Lower lobe of right lung (tissue), 2 donors: ENCODE measurements at regions not wholly inside any gene's neighbourhood (a gene's known extent, or its start where the extent isn't known, plus 50 kb on each side); places are given as distances from the start of the nearest gene placed in this dataset.
"Not testable (repeated sequence)": the region's sequence is repeated elsewhere in the genome, so short reads cannot be mapped to it uniquely, and the experiment has no call there.

Source experiments
- ATAC-seq, 2 donors: fragments of 200-7000 bp; cut with Tn5 transposase; one replicate each; pipeline ENCODE4 v1.9.1; 2020 to 2022; ENCODE audit warnings: mild to moderate bottlenecking in 2 of 2, moderate library complexity in 2 of 2
- DNase-seq: peaks from one replicate; pipeline ENCODE4 v3.0.0-alpha.2; 2020
- H3K27ac ChIP-seq: fragments of 200-600 bp; one replicate; pipeline ENCODE4 v1.8.0; 2022
- H3K27me3 ChIP-seq: fragments of 200-600 bp; one replicate; pipeline ENCODE4 v1.8.0; 2022; ENCODE audit warnings: low read depth
- H3K36me3 ChIP-seq: fragments of 200-600 bp; one replicate; pipeline ENCODE4 v1.8.0; 2022; ENCODE audit warnings: mild to moderate bottlenecking
- H3K4me1 ChIP-seq: fragments of 200-600 bp; one replicate; pipeline ENCODE4 v1.8.0; 2022
- H3K4me3 ChIP-seq: fragments of 200-600 bp; one replicate; pipeline ENCODE4 v1.8.0; 2022; ENCODE audit warnings: mild to moderate bottlenecking
- H3K9me3 ChIP-seq: fragments of 200-600 bp; one replicate; pipeline ENCODE4 v1.8.0; 2022
- CTCF ChIP-seq: fragments of 200-600 bp; IDR thresholded peaks from one replicate; pipeline ENCODE4 v1.8.0; 2022; ENCODE audit warnings: antibody characterized with exemption, mild to moderate bottlenecking
- intact Hi-C: fragments of 100-400 bp; cut with DNase I; formaldehyde crosslinking; loops from one replicate; pipeline ENCODE4 v1.11.0; 2022
- donor health status: DM: no; HTN: yes; CAD: no; lungs with severe emphysema.

- H3K36me3 ChIP-seq = no peaks in the 10 kb centered on the region
- intact Hi-C loops = no loop called here
- DNase-seq (no peak), ATAC-seq (no peak)
- H3K27ac ChIP-seq = no peak overlapping the region
- no peaks in the 10 kb centered on the region for H3K27me3 ChIP-seq
- TF ChIP-seq CTCF = no peak
- no peak overlapping the region for H3K4me3 ChIP-seq
- H3K4me1 ChIP-seq = no peaks in the 10 kb centered on the region
- no peaks in the 10 kb centered on the region for H3K9me3 ChIP-seq
These were observed 81.0 kb upstream of the NDUFV2 start for GRCh38 chr18:9021458-9021857.

- Histone ChIP-seq H3K4me3 (no peak overlapping the region), H3K4me1 (no peaks in the 10 kb centered on the region), H3K36me3 (no peaks in the 10 kb centered on the region), H3K27ac (no peak overlapping the region), H3K27me3 (no peaks in the 10 kb centered on the region), H3K9me3 (no peaks in the 10 kb centered on the region)
- DNase-seq (no peak), ATAC-seq (no peak)
- no peak for TF ChIP-seq CTCF
- intact Hi-C loops = no loop called here
These were observed 79.9 kb upstream of the NDUFV2 start for GRCh38 chr18:9022397-9023155.

DNA sequence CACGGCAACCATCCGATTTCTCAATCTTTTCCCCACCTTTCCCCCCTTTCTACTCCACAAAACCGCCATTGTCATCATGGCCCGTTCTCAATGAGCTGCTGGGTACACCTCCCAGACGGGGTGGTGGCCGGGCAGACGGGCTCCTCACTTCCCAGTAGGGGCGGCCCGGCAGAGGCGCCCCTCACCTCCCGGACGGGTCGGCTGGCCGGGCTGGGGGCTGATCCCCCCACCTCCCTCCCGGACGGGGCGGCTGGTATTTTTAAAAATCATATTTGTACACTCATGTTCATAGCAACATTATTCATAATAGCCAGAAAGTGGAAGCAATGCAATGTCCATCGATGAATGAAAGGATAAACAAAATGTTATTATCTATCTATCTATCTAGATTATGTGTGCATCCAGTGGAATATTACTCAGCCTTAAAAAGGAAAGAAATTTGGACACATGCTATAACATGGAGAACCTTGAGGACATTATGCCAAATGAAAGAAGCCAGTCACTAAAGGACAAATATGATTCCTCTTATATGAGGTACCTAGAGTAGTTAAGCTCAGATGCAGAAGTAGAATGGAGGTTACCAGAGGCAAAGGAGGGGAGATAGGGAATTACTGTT lies 78.4 kb upstream of the NDUFV2 start:
- H3K27ac ChIP-seq, H3K36me3 ChIP-seq, H3K4me3 ChIP-seq, H3K4me1 ChIP-seq, intact Hi-C loops, ATAC-seq, DNase-seq, H3K27me3 ChIP-seq, H3K9me3 ChIP-seq: not testable (repeated sequence)

DNA sequence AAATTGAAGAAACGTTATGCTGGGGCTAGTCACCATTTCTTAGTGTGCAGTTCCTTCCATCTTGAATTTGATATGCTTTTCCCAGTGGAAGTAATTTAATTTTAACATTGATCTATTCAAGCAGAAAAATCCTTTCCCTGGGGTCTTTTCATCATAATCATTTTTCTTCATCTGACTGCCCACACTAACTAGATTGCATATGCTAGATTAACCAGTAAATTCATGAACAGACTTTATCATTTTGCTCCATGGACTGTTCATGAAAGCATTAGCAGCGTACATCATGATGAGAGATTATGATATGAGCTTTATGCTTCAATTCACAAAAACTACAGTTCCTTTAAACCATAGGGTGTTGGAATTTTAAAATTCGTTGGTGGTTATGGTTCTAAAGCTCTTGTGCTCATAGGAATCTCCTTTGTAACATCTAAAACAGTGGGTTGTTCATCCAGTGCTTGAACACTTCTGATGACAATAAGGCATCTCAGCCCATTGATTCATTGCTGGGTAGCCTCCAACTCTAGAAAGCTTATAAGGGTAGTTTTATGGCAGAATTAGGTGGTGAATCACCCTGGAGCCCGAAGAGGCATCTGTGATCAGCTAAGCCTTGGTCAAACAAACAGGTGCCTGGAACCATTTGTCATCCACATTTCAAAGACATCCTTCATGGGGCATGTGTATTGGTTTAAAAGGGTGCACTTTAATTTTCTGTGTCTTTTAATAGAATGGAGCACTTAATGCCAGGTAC lies 77.2 kb upstream of the NDUFV2 start:
- DNase-seq = no peak
- H3K4me1 ChIP-seq = no peaks in the 10 kb centered on the region
- H3K9me3 ChIP-seq = no peaks in the 10 kb centered on the region
- no peaks in the 10 kb centered on the region for H3K27me3 ChIP-seq
- TF ChIP-seq CTCF = no peak
- no peak for ATAC-seq
- no peak overlapping the region for H3K4me3 ChIP-seq
- H3K36me3 ChIP-seq = no peaks in the 10 kb centered on the region
- no peak overlapping the region for H3K27ac ChIP-seq
- intact Hi-C loops = no loop called here

GRCh38 chr18:9029131-9029530 lies 73.4 kb upstream of the NDUFV2 start:
- Histone ChIP-seq H3K27ac (no peak overlapping the region), H3K36me3 (no peaks in the 10 kb centered on the region), H3K9me3 (no peaks in the 10 kb centered on the region), H3K27me3 (no peaks in the 10 kb centered on the region), H3K4me1 (no peaks in the 10 kb centered on the region), H3K4me3 (no peak overlapping the region)
- no peak for TF ChIP-seq CTCF
- intact Hi-C loops = no loop called here
- DNase-seq (no peak), ATAC-seq (no peak)

DNA sequence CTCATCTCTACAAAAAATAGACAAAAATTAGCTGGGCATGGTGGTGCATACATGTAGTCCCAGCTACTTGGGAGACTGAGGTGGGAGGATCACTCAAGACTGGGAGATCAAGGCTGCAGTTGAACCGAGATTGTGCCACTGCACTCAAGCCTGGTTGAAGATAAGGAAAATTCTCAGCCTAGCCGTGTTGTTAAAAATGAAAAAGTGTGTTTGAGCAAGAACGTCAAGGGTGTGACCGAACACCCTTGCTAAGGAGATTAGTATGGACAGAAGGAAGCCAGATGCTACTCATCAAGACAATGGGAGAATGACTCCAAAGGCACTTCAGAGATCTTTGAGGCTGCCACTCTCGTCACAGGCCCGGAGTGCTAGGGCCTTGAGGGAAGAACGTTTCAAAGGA lies 70.0 kb upstream of the NDUFV2 start:
- Histone ChIP-seq H3K27ac (no peak overlapping the region), H3K9me3 (no peaks in the 10 kb centered on the region), H3K4me3 (no peak overlapping the region), H3K36me3 (no peaks in the 10 kb centered on the region), H3K4me1 (no peaks in the 10 kb centered on the region), H3K27me3 (no peaks in the 10 kb centered on the region)
- TF ChIP-seq CTCF = no peak
- ATAC-seq (no peak), DNase-seq (no peak)
- intact Hi-C loops = no loop called here
